Activated CD4-positive, alpha-beta T cell treated with anti-CD3 and anti-CD28 coated beads, Interleukin-2, amount 10 ng/mL, durations not matched to agents 24 days and 14 days (primary cell): ENCODE measurements at regions not wholly inside any gene's neighbourhood (a gene's known extent, or its start where the extent isn't known, plus 50 kb on each side); places are given as distances from the start of the nearest gene placed in this dataset.

ENCODE experiments used
- DNase-seq: peaks from one replicate; pipeline ENCODE4 v3.0.0; 2022
- H3K27ac Mint-ChIP-seq: one replicate; pipeline ENCODE4 v1.8.0; 2022; ENCODE audit warnings: mild to moderate bottlenecking, mixed read lengths
- H3K27me3 Mint-ChIP-seq: one replicate; pipeline ENCODE4 v1.8.0; 2022; ENCODE audit warnings: mixed read lengths
- H3K36me3 Mint-ChIP-seq: one replicate; pipeline ENCODE4 v1.8.0; 2022; ENCODE audit warnings: low read depth, mild to moderate bottlenecking, mixed read lengths
- H3K4me1 Mint-ChIP-seq: one replicate; pipeline ENCODE4 v1.8.0; 2021; ENCODE audit warnings: mixed read lengths
- H3K4me3 Mint-ChIP-seq: one replicate; pipeline ENCODE4 v1.8.0; 2022; ENCODE audit warnings: mild to moderate bottlenecking, moderate library complexity, mixed read lengths
- H3K9me3 Mint-ChIP-seq: one replicate; pipeline ENCODE4 v1.8.0; 2021; ENCODE audit warnings: mixed read lengths
- intact Hi-C: fragments of 100-400 bp; cut with micrococcal nuclease; formaldehyde crosslinking; loops from one replicate; pipeline ENCODE4 v1.15.1; 2023

GRCh38 chr18:68557183-68557582, 157.7 kb downstream of the TMX3 start:
- DNase-seq: no peak
- Mint-ChIP-seq H3K27me3 (no peaks in the 10 kb centered on the region), H3K9me3 (no peaks in the 10 kb centered on the region), H3K4me1 (no peaks in the 10 kb centered on the region), H3K4me3 (no peak overlapping the region), H3K27ac (no peak overlapping the region), H3K36me3 (no peaks in the 10 kb centered on the region)
- intact Hi-C loops: no loop called here

GRCh38 chr18:68555879-68556301, 159.0 kb downstream of the TMX3 start:
- Mint-ChIP-seq H3K36me3 (no peaks in the 10 kb centered on the region), H3K27me3 (no peaks in the 10 kb centered on the region), H3K27ac (no peak overlapping the region), H3K4me3 (no peak overlapping the region), H3K4me1 (no peaks in the 10 kb centered on the region), H3K9me3 (no peaks in the 10 kb centered on the region)
- DNase-seq: no peak
- intact Hi-C loops: no loop called here

GRCh38 chr18:68548904-68549870, 165.7 kb downstream of the TMX3 start:
- H3K27ac Mint-ChIP-seq: no peak overlapping the region
- H3K27me3 Mint-ChIP-seq: no peaks in the 10 kb centered on the region
- intact Hi-C loops: no loop called here
- H3K36me3 Mint-ChIP-seq: no peaks in the 10 kb centered on the region
- no peaks in the 10 kb centered on the region for H3K4me1 Mint-ChIP-seq
- DNase-seq: no peak
- no peak overlapping the region for H3K4me3 Mint-ChIP-seq
- H3K9me3 Mint-ChIP-seq: no peaks in the 10 kb centered on the region

GRCh38 chr18:68543344-68543743, 171.6 kb downstream of the TMX3 start:
- Mint-ChIP-seq H3K27ac (no peak overlapping the region), H3K4me3 (no peak overlapping the region), H3K9me3 (no peaks in the 10 kb centered on the region), H3K36me3 (no peaks in the 10 kb centered on the region), H3K4me1 (no peaks in the 10 kb centered on the region), H3K27me3 (no peaks in the 10 kb centered on the region)
- DNase-seq: no peak
- intact Hi-C loops: no loop called here

- no peak for DNase-seq
- no peaks in the 10 kb centered on the region for H3K27me3 Mint-ChIP-seq
- no peak overlapping the region for H3K4me3 Mint-ChIP-seq
- no peaks in the 10 kb centered on the region for H3K36me3 Mint-ChIP-seq
- H3K4me1 Mint-ChIP-seq: no peaks in the 10 kb centered on the region
- intact Hi-C loops: no loop called here
- no peaks in the 10 kb centered on the region for H3K9me3 Mint-ChIP-seq
- no peak overlapping the region for H3K27ac Mint-ChIP-seq
Observed at GRCh38 chr18:68542846-68543245, 172.1 kb downstream of the TMX3 start.

GRCh38 chr18:68533641-68534040, 181.3 kb downstream of the TMX3 start:
- Mint-ChIP-seq H3K4me1 (no peaks in the 10 kb centered on the region), H3K27me3 (no peaks in the 10 kb centered on the region)
- intact Hi-C loops: no loop called here

GRCh38 chr18:68532328-68532885, 182.5 kb downstream of the TMX3 start:
- no peaks in the 10 kb centered on the region for H3K36me3 Mint-ChIP-seq
- DNase-seq: no peak
- intact Hi-C loops: no loop called here
- H3K4me3 Mint-ChIP-seq: no peak overlapping the region
- no peaks in the 10 kb centered on the region for H3K9me3 Mint-ChIP-seq
- no peaks in the 10 kb centered on the region for H3K27me3 Mint-ChIP-seq
- no peak overlapping the region for H3K27ac Mint-ChIP-seq
- no peaks in the 10 kb centered on the region for H3K4me1 Mint-ChIP-seq

More at GRCh38 chr18:68533641-68534040, 181.3 kb downstream of the TMX3 start:
- Mint-ChIP-seq H3K27ac (no peak overlapping the region), H3K36me3 (no peaks in the 10 kb centered on the region), H3K4me3 (no peak overlapping the region), H3K9me3 (no peaks in the 10 kb centered on the region)
- no peak for DNase-seq

- H3K27ac Mint-ChIP-seq: no peak overlapping the region
- intact Hi-C loops: no loop called here
Observed at GRCh38 chr18:68525091-68525490, 189.8 kb downstream of the TMX3 start.

GRCh38 chr18:68520406-68521075, 194.4 kb downstream of the TMX3 start:
- H3K4me3 Mint-ChIP-seq: no peak overlapping the region

More at GRCh38 chr18:68525091-68525490, 189.8 kb downstream of the TMX3 start:
- Mint-ChIP-seq H3K4me1 (no peaks in the 10 kb centered on the region), H3K9me3 (no peaks in the 10 kb centered on the region), H3K4me3 (no peak overlapping the region), H3K36me3 (no peaks in the 10 kb centered on the region), H3K27me3 (no peaks in the 10 kb centered on the region)
- no peak for DNase-seq

GRCh38 chr18:68519336-68519735, 195.6 kb downstream of the TMX3 start:
- no peaks in the 10 kb centered on the region for H3K27me3 Mint-ChIP-seq
- no peaks in the 10 kb centered on the region for H3K4me1 Mint-ChIP-seq
- no peaks in the 10 kb centered on the region for H3K9me3 Mint-ChIP-seq
- no peaks in the 10 kb centered on the region for H3K36me3 Mint-ChIP-seq
- no peak for DNase-seq
- H3K4me3 Mint-ChIP-seq: no peak overlapping the region
- no peak overlapping the region for H3K27ac Mint-ChIP-seq
- intact Hi-C loops: no loop called here

More at GRCh38 chr18:68520406-68521075, 194.4 kb downstream of the TMX3 start:
- H3K9me3 Mint-ChIP-seq: no peaks in the 10 kb centered on the region
- H3K27me3 Mint-ChIP-seq: no peaks in the 10 kb centered on the region
- DNase-seq: no peak
- intact Hi-C loops: no loop called here
- H3K36me3 Mint-ChIP-seq: no peaks in the 10 kb centered on the region
- no peaks in the 10 kb centered on the region for H3K4me1 Mint-ChIP-seq
- no peak overlapping the region for H3K27ac Mint-ChIP-seq

- intact Hi-C loops: no loop called here
- H3K27ac Mint-ChIP-seq: no peak overlapping the region
- H3K4me1 Mint-ChIP-seq: no peaks in the 10 kb centered on the region
- no peak overlapping the region for H3K4me3 Mint-ChIP-seq
- no peaks in the 10 kb centered on the region for H3K36me3 Mint-ChIP-seq
- DNase-seq: no peak
- no peaks in the 10 kb centered on the region for H3K27me3 Mint-ChIP-seq
- H3K9me3 Mint-ChIP-seq: no peaks in the 10 kb centered on the region
Observed at GRCh38 chr18:68509902-68510301, 205.0 kb downstream of the TMX3 start.

GRCh38 chr18:68507781-68508180, 207.1 kb downstream of the TMX3 start:
- Mint-ChIP-seq H3K36me3 (no peaks in the 10 kb centered on the region), H3K4me3 (no peak overlapping the region), H3K9me3 (no peaks in the 10 kb centered on the region), H3K27ac (no peak overlapping the region), H3K27me3 (no peaks in the 10 kb centered on the region), H3K4me1 (no peaks in the 10 kb centered on the region)
- intact Hi-C loops: no loop called here
- DNase-seq: no peak

- intact Hi-C loops: no loop called here
- H3K4me1 Mint-ChIP-seq: no peaks in the 10 kb centered on the region
- no peak overlapping the region for H3K27ac Mint-ChIP-seq
Observed at GRCh38 chr18:68505178-68505574, 209.7 kb downstream of the TMX3 start.

More at GRCh38 chr18:68505178-68505574, 209.7 kb downstream of the TMX3 start:
- Mint-ChIP-seq H3K4me3 (no peak overlapping the region), H3K27me3 (no peaks in the 10 kb centered on the region), H3K9me3 (no peaks in the 10 kb centered on the region), H3K36me3 (no peaks in the 10 kb centered on the region)
- no peak for DNase-seq
